Stimulated activated CD4-positive, alpha-beta T cell treated with anti-CD3 and anti-CD28 coated beads, Interleukin-15, amount 100 ng/mL, for 24 hours (primary cell): ENCODE measurements at regions not wholly inside any gene's neighbourhood (a gene's known extent, or its start where the extent isn't known, plus 50 kb on each side); places are given as distances from the start of the nearest gene placed in this dataset.

Experiments
- DNase-seq: peaks from one replicate; pipeline ENCODE4 v3.0.0-alpha.2; 2020

- no peak for DNase-seq
Measured at GRCh38 chr2:64831977-64832328, 157.2 kb upstream of the SLC1A4 start.

GRCh38 chr2:64832936-64833335, 156.3 kb upstream of the SLC1A4 start:
- DNase-seq, result no peak

- no peak for DNase-seq
Measured at GRCh38 chr2:64836566-64836965, 152.6 kb upstream of the SLC1A4 start.

GRCh38 chr2:64837116-64837731, 152.0 kb upstream of the SLC1A4 start:
- no peak for DNase-seq

- DNase-seq, result no peak
Measured at GRCh38 chr2:64837925-64838641, 151.1 kb upstream of the SLC1A4 start.

GRCh38 chr2:64838817-64839216, 150.4 kb upstream of the SLC1A4 start:
- DNase-seq, result no peak

- DNase-seq, result peak; percentile 21
Measured at GRCh38 chr2:64839844-64840243, 149.4 kb upstream of the SLC1A4 start.

GRCh38 chr2:64840426-64840881, 148.7 kb upstream of the SLC1A4 start:
- DNase-seq, result no peak

GRCh38 chr2:64841461-64841860, 147.7 kb upstream of the SLC1A4 start:
- DNase-seq, result no peak

- no peak for DNase-seq
Measured at GRCh38 chr2:64842030-64842429, 147.2 kb upstream of the SLC1A4 start.

- DNase-seq, result no peak
Measured at GRCh38 chr2:64844087-64844486, 145.1 kb upstream of the SLC1A4 start.

- no peak for DNase-seq
Measured at GRCh38 chr2:64845273-64845905, 143.8 kb upstream of the SLC1A4 start.

GRCh38 chr2:64846177-64846576, 143.0 kb upstream of the SLC1A4 start:
- no peak for DNase-seq

GRCh38 chr2:64847930-64848329, 141.3 kb upstream of the SLC1A4 start:
- DNase-seq, result no peak

GRCh38 chr2:64848363-64848762, 140.8 kb upstream of the SLC1A4 start:
- no peak for DNase-seq

- DNase-seq, result no peak
Measured at GRCh38 chr2:64848945-64849344, 140.3 kb upstream of the SLC1A4 start.

GRCh38 chr2:64850642-64851041, 138.6 kb upstream of the SLC1A4 start:
- DNase-seq, result no peak

GRCh38 chr2:64852771-64853241, 136.4 kb upstream of the SLC1A4 start:
- no peak for DNase-seq

- DNase-seq, result no peak
Measured at GRCh38 chr2:64853306-64853705, 135.9 kb upstream of the SLC1A4 start.

- no peak for DNase-seq
Measured at GRCh38 chr2:64853894-64854293, 135.3 kb upstream of the SLC1A4 start.

- DNase-seq, result no peak
Measured at GRCh38 chr2:64854773-64855237, 134.4 kb upstream of the SLC1A4 start.

GRCh38 chr2:64857581-64858471, 131.4 kb upstream of the SLC1A4 start:
- DNase-seq, result no peak
